MCF 10A (cell line): ENCODE measurements at regions not wholly inside any gene's neighbourhood (a gene's known extent, or its start where the extent isn't known, plus 50 kb on each side); places are given as distances from the start of the nearest gene placed in this dataset.

Source experiments
- BruUV-seq: library from RNA; stranded (reverse); fragments of 400-500 nt; replicated peaks from 2 replicates; lab custom pipeline; 2021; lab: Mats Ljungman, UMichigan
- CTCF ChIA-PET: fragments of 300-600 bp; sonication (Branson Sonifier 250); formaldehyde crosslinking; extraction: SDS; loops from one replicate; lab custom pipeline; 2021; ENCODE audit warnings: antibody characterized with exemption, inconsistent platforms; lab: Yijun Ruan, JAX
- POLR2A ChIA-PET: fragments of 300-600, 350-650 bp; sonication (Branson Sonifier 250); formaldehyde crosslinking; extraction: SDS; loops from one replicate; lab custom pipeline; 2020; ENCODE audit warnings: antibody characterized with exemption, inconsistent platforms; lab: Yijun Ruan, JAX
- DNase-seq: peaks from one replicate; pipeline ENCODE4 v3.0.0-alpha.2; 2018; ENCODE audit not compliant: unreplicated experiment
- H3K27ac Mint-ChIP-seq: one replicate; pipeline ENCODE4 v1.8.0; 2022; ENCODE audit warnings: mild to moderate bottlenecking, low read depth, mixed read lengths; ENCODE audit not compliant: unreplicated experiment
- H3K27me3 Mint-ChIP-seq: one replicate; pipeline ENCODE4 v1.8.0; 2022; ENCODE audit warnings: mixed read lengths; ENCODE audit not compliant: insufficient read depth, unreplicated experiment
- H3K36me3 Mint-ChIP-seq: one replicate; pipeline ENCODE4 v1.8.0; 2022; ENCODE audit warnings: mild to moderate bottlenecking, moderate library complexity, mixed read lengths; ENCODE audit not compliant: insufficient read depth, unreplicated experiment
- H3K4me1 Mint-ChIP-seq: one replicate; pipeline ENCODE4 v1.8.0; 2022; ENCODE audit warnings: mixed read lengths; ENCODE audit not compliant: insufficient read depth, unreplicated experiment
- H3K4me3 Mint-ChIP-seq: one replicate; pipeline ENCODE4 v1.8.0; 2022; ENCODE audit warnings: mild to moderate bottlenecking, moderate library complexity, mixed read lengths; ENCODE audit not compliant: unreplicated experiment
- H3K9me3 Mint-ChIP-seq: one replicate; pipeline ENCODE4 v1.8.0; 2022; ENCODE audit warnings: mixed read lengths; ENCODE audit not compliant: unreplicated experiment
- CTCF ChIP-seq: fragments of 200-600 bp; IDR thresholded peaks from one replicate; pipeline ENCODE4 v1.8.0; 2022; ENCODE audit warnings: antibody characterized with exemption, mild to moderate bottlenecking; ENCODE audit not compliant: unreplicated experiment
- intact Hi-C: fragments of 100-400 bp; cut with micrococcal nuclease; formaldehyde crosslinking; loops from 2 replicates; pipeline ENCODE4 v1.14.1; 2022

GRCh38 chr14:51431033-51431709, 191.1 kb downstream of the TMX1 start:
- no peak for TF ChIP-seq CTCF
- no peaks in the 10 kb centered on the region for H3K36me3 Mint-ChIP-seq
- intact Hi-C loops: no loop called here
- DNase-seq: no peak
- H3K4me3 Mint-ChIP-seq: no peak overlapping the region
- ChIA-PET POLR2A (interaction anchor here (0.6 to 1.9 kb wide), 9 partner anchors 8 to 464 kb away, joined by 3 to 7 read pairs (median 4); no protein-coding TSS in a partner anchor), CTCF (interaction anchor here (0.7 kb wide), 1 partner anchor 221 kb away, joined by 3 read pairs; no protein-coding TSS in a partner anchor)
- peak overlapping the region; percentile 50 for H3K27ac Mint-ChIP-seq
- H3K4me1 Mint-ChIP-seq: peaks cover 17% of the 10 kb centered on the region
- H3K9me3 Mint-ChIP-seq: no peaks in the 10 kb centered on the region
- no peaks in the 10 kb centered on the region for H3K27me3 Mint-ChIP-seq
- BruUV-seq: no TSS peak

GRCh38 chr14:51431741-51432140, 191.7 kb downstream of the TMX1 start:
- Mint-ChIP-seq H3K27ac (no peak overlapping the region), H3K4me3 (no peak overlapping the region), H3K4me1 (peaks cover 17% of the 10 kb centered on the region), H3K27me3 (no peaks in the 10 kb centered on the region), H3K9me3 (peaks cover 6% of the 10 kb centered on the region), H3K36me3 (no peaks in the 10 kb centered on the region)
- BruUV-seq: no TSS peak
- intact Hi-C loops: no loop called here
- DNase-seq: no peak
- POLR2A ChIA-PET: interaction anchor here (0.6 to 1.9 kb wide), 7 partner anchors 9 to 463 kb away, joined by 3 to 7 read pairs (median 4); no protein-coding TSS in a partner anchor
- no peak for TF ChIP-seq CTCF
- CTCF ChIA-PET: interaction anchor here (0.7 kb wide), 1 partner anchor 221 kb away, joined by 3 read pairs; no protein-coding TSS in a partner anchor

GRCh38 chr14:51432302-51432948, 192.4 kb downstream of the TMX1 start:
- Mint-ChIP-seq H3K4me3 (no peak overlapping the region), H3K36me3 (no peaks in the 10 kb centered on the region), H3K27me3 (no peaks in the 10 kb centered on the region), H3K4me1 (peaks cover 17% of the 10 kb centered on the region), H3K27ac (no peak overlapping the region), H3K9me3 (peaks cover 7% of the 10 kb centered on the region)
- ChIA-PET POLR2A (interaction anchor here (0.8 to 1.8 kb wide), 4 partner anchors 9 to 44 kb away, joined by 3 to 5 read pairs (median 4); no protein-coding TSS in a partner anchor), CTCF (interaction anchor here (0.7 kb wide), 1 partner anchor 8 kb away, joined by 4 read pairs; no protein-coding TSS in a partner anchor)
- intact Hi-C loops: no loop called here
- no peak for DNase-seq
- no peak for TF ChIP-seq CTCF
- no TSS peak for BruUV-seq

GRCh38 chr14:51436630-51437029, 196.6 kb downstream of the TMX1 start:
- H3K4me1 Mint-ChIP-seq: peaks cover 12% of the 10 kb centered on the region
- no peak overlapping the region for H3K4me3 Mint-ChIP-seq
- ChIA-PET POLR2A (no interaction called here), CTCF (no interaction called here)
- TF ChIP-seq CTCF: no peak
- H3K27me3 Mint-ChIP-seq: no peaks in the 10 kb centered on the region
- H3K27ac Mint-ChIP-seq: no peak overlapping the region
- no peaks in the 10 kb centered on the region for H3K36me3 Mint-ChIP-seq
- DNase-seq: no peak
- peaks cover 7% of the 10 kb centered on the region for H3K9me3 Mint-ChIP-seq
- BruUV-seq: no TSS peak
- intact Hi-C loops: no loop called here
